SHP77 treated with DMSO at 0.1 percent for 48 hours (cell line): ENCODE measurements at regions not wholly inside any gene's neighbourhood (a gene's known extent, or its start where the extent isn't known, plus 50 kb on each side); places are given as distances from the start of the nearest gene placed in this dataset.
A peak's percentile ranks its signal among the peaks of the same experiment; 100 is the strongest.

ENCODE experiments used
- DNase-seq: peaks from one replicate; lab custom pipeline; 2025; lab: John Stamatoyannopoulos, UW

- DNase-seq, result no peak
These were observed 56.6 kb upstream of the SCOC start for GRCh38 chr4:140316799-140317198.

GRCh38 chr4:140315970-140316369 is 57.5 kb upstream of the SCOC start:
- DNase-seq, result no peak

- DNase-seq, result no peak
These were observed 58.0 kb upstream of the SCOC start for GRCh38 chr4:140315438-140315837.

- DNase-seq, result no peak
These were observed 58.4 kb upstream of the SCOC start for GRCh38 chr4:140315019-140315418.

- DNase-seq, result no peak
These were observed 61.3 kb upstream of the SCOC start for GRCh38 chr4:140312100-140312499.

GRCh38 chr4:140311257-140311835 is 62.1 kb upstream of the SCOC start:
- no peak for DNase-seq

- DNase-seq, result no peak
These were observed 64.1 kb upstream of the SCOC start for GRCh38 chr4:140309124-140309870.

- DNase-seq, result peak; percentile 39
These were observed 64.9 kb upstream of the SCOC start for GRCh38 chr4:140308366-140309123.

- no peak for DNase-seq
These were observed 68.4 kb upstream of the SCOC start for GRCh38 chr4:140305053-140305452.

GRCh38 chr4:140304346-140304745 is 69.1 kb upstream of the SCOC start:
- DNase-seq, result no peak

GRCh38 chr4:140302151-140302859 is 71.1 kb upstream of the SCOC start:
- no peak for DNase-seq

- DNase-seq, result no peak
These were observed 73.0 kb upstream of the SCOC start for GRCh38 chr4:140300271-140300970.

- DNase-seq, result no peak
These were observed 75.4 kb upstream of the SCOC start for GRCh38 chr4:140298001-140298400.

GRCh38 chr4:140297221-140297570 is 76.2 kb upstream of the SCOC start:
- DNase-seq, result no peak

GRCh38 chr4:140296335-140297220 is 76.9 kb upstream of the SCOC start:
- no peak for DNase-seq

- DNase-seq, result no peak
These were observed 79.5 kb upstream of the SCOC start for GRCh38 chr4:140293979-140294378.

- DNase-seq, result no peak
These were observed 82.2 kb upstream of the SCOC start for GRCh38 chr4:140291259-140291658.

GRCh38 chr4:140289486-140289885 is 84.0 kb upstream of the SCOC start:
- DNase-seq, result no peak

GRCh38 chr4:140286456-140286855 is 87.0 kb upstream of the SCOC start:
- no peak for DNase-seq

GRCh38 chr4:140284456-140284855 is 89.0 kb upstream of the SCOC start:
- DNase-seq, result no peak
